ENCODE measurements at regions not wholly inside any gene's neighbourhood (a gene's known extent, or its start where the extent isn't known, plus 50 kb on each side); places are given as distances from the start of the nearest gene placed in this dataset.

- no peak overlapping the region for H3K27ac Mint-ChIP-seq
- H3K36me3 Mint-ChIP-seq, result no peaks in the 10 kb centered on the region
- H3K4me1 Mint-ChIP-seq, result peaks cover 6 to 13% of the 10 kb centered on the region in 2 donors
- H3K4me3 Mint-ChIP-seq, result no peak overlapping the region
- H3K27me3 Mint-ChIP-seq (ENCODE audit: low read depth in 3 of 3), result peaks cover 0 to 2% (median 0%) of the 10 kb centered on the region in 3 donors
- H3K9me3 Mint-ChIP-seq, result peaks cover 0 to 3% (median 0%) of the 10 kb centered on the region in 6 donors
- no peak for DNase-seq
Observed at GRCh38 chr7:136171233-136171632, 194.1 kb upstream of the MTPN start.

- no peak for DNase-seq
Observed at GRCh38 chr7:136168821-136169220, 191.7 kb upstream of the MTPN start.

GRCh38 chr7:136167991-136168390 is 190.8 kb upstream of the MTPN start:
- Mint-ChIP-seq H3K4me3 (no peak overlapping the region), H3K9me3 (peaks cover 0 to 3% (median 0%) of the 10 kb centered on the region in 6 donors), H3K27ac (no peak overlapping the region), H3K36me3 (no peaks in the 10 kb centered on the region), H3K4me1 (no peaks in the 10 kb centered on the region), H3K27me3 (ENCODE audit: low read depth in 3 of 3) (peaks cover 0 to 2% (median 0%) of the 10 kb centered on the region in 3 donors)
- DNase-seq, result no peak

More at GRCh38 chr7:136168821-136169220, 191.7 kb upstream of the MTPN start:
- no peaks in the 10 kb centered on the region for H3K36me3 Mint-ChIP-seq
- peaks cover 0 to 2% (median 0%) of the 10 kb centered on the region in 3 donors for H3K27me3 Mint-ChIP-seq (ENCODE audit: low read depth in 3 of 3)
- H3K27ac Mint-ChIP-seq, result no peak overlapping the region
- no peak overlapping the region for H3K4me3 Mint-ChIP-seq
- peaks cover under 1 to 3% of the 10 kb centered on the region in 2 donors for H3K4me1 Mint-ChIP-seq
- peaks cover 0 to 3% (median 0%) of the 10 kb centered on the region in 6 donors for H3K9me3 Mint-ChIP-seq

DNA sequence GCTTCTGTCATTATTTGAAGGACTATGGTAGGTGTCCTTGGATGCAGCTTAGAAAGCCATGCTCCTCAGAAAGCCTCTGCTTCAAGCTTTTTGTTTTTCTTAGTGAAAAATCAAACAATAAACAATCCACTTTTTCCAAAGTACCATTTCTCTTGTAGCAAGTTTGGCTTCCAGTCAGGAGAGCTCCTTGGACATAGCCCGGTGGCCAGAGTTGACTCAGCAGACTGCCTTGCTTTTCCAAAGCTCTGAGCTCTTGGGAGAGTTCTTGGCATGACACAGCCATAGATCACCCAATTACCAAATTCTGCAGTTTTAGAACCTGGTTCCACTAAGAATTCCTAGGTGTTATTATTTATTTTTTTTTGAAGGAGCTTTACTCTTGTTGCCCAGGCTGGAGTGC is 189.4 kb upstream of the MTPN start:
- Mint-ChIP-seq H3K4me3 (no peak overlapping the region), H3K4me1 (no peaks in the 10 kb centered on the region), H3K9me3 (peaks cover 0 to 3% (median 0%) of the 10 kb centered on the region in 6 donors), H3K27me3 (ENCODE audit: low read depth in 3 of 3) (peaks cover 0 to 5% (median 0%) of the 10 kb centered on the region in 3 donors), H3K36me3 (no peaks in the 10 kb centered on the region), H3K27ac (no peak overlapping the region)
- no peak for DNase-seq

DNA sequence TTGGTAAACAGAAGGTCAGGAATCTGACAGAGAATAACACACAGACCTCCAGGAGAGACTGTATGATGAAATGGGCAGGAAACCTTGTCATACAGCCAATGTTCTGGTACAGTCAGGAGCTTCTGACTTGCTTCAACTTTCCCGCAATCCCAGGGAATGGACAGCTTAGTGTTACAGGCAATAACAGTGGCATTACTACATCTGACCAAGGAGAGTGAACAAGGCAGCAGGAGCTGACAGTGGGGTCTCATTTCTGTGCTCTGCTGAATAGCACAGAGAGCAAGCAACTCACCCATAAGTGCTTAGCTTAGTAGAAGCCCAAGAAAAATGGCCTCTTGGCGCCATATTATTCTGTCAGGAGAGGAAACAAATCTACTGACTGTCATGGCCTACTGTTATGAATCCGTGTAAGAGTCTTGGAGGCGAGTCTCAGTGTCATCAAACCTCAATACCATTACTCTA is 186.2 kb upstream of the MTPN start:
- no peak for DNase-seq
- peaks cover 3 to 4% (median 3%) of the 10 kb centered on the region in 3 donors for H3K36me3 Mint-ChIP-seq
- no peaks in the 10 kb centered on the region for H3K4me1 Mint-ChIP-seq
- peaks cover 0 to 3% (median 0%) of the 10 kb centered on the region in 6 donors for H3K9me3 Mint-ChIP-seq
- peaks cover 0 to 5% (median 0%) of the 10 kb centered on the region in 3 donors for H3K27me3 Mint-ChIP-seq (ENCODE audit: low read depth in 3 of 3)
- no peak overlapping the region for H3K4me3 Mint-ChIP-seq
- H3K27ac Mint-ChIP-seq, result no peak overlapping the region

DNA sequence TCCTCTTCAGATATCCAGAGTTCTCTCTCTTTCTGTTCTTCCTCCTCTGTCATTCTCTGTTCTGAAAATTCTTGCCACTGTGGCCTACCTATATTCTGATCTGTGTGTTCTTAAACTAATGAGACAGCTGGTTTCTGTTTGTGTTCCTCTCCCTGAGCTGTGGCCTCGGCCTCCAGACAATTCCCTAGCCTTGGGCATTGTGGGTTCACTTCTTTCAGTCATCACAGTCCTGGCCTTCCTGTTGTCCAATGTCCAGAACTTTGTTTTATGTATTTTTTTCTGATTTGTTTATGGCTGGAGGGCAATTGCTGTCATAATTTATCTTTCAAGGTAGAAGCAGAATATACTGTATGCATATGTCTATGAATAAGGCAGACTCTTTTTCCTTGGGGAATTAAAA is 173.2 kb upstream of the MTPN start:
- H3K4me3 Mint-ChIP-seq, result no peak overlapping the region
- H3K27me3 Mint-ChIP-seq (ENCODE audit: low read depth in 3 of 3), result peaks cover 0 to 5% (median 2%) of the 10 kb centered on the region in 3 donors
- no peaks in the 10 kb centered on the region for H3K9me3 Mint-ChIP-seq
- no peak for DNase-seq
- peaks cover 0 to 7% (median 6%) of the 10 kb centered on the region in 3 donors for H3K36me3 Mint-ChIP-seq
- H3K4me1 Mint-ChIP-seq, result no peaks in the 10 kb centered on the region
- no peak overlapping the region for H3K27ac Mint-ChIP-seq

DNA sequence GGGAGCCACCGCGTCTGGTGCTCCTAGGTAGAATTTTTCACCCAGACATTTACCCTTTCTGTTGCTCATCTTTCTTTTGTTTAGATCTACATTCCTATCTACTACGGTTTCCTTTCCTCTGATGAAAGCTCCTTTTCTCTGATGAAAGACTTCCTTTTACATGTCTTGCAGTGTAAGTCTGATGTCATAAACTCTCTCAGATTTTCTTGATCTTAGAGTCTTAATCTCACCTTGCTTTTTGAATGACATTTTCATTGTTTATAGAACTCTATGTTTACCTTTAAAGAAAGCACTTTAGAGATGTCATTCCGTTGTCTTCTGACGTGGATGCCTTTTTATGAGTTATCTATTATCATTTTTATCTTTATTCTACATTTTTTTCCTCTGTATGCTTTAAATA is 171.8 kb upstream of the MTPN start:
- Mint-ChIP-seq H3K4me3 (no peak overlapping the region), H3K27me3 (ENCODE audit: low read depth in 3 of 3) (peaks cover 0 to 5% (median 2%) of the 10 kb centered on the region in 3 donors), H3K9me3 (no peaks in the 10 kb centered on the region), H3K4me1 (no peaks in the 10 kb centered on the region), H3K36me3 (peaks cover 0 to 7% (median 6%) of the 10 kb centered on the region in 3 donors), H3K27ac (no peak overlapping the region)
- DNase-seq, result no peak

GRCh38 chr7:136146925-136147324 is 169.8 kb upstream of the MTPN start:
- H3K36me3 Mint-ChIP-seq, result peaks cover 0 to 7% (median 6%) of the 10 kb centered on the region in 3 donors
- H3K9me3 Mint-ChIP-seq, result no peaks in the 10 kb centered on the region
- no peaks in the 10 kb centered on the region for H3K4me1 Mint-ChIP-seq
- DNase-seq, result no peak
- no peak overlapping the region for H3K27ac Mint-ChIP-seq
- no peak overlapping the region for H3K4me3 Mint-ChIP-seq
- peaks cover 0 to 5% (median 2%) of the 10 kb centered on the region in 3 donors for H3K27me3 Mint-ChIP-seq (ENCODE audit: low read depth in 3 of 3)

DNA sequence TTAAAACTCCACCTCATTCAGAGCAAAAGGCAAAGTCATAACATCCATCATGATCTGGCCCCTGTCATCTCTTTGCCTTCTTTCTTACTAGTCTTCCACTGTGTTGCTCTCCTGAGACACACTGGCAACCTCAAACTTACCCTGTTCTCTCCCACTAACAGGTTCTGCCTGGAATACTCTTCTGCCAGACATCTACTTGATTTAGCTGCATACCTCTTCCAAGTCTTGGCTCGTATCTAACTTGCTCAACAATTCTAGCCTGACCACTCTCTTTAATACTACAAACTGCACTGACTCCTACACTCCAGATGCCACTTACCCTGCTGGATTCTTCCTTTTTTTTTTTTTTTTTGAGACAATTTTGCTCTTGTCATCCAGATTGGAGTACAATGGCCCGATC is 167.0 kb upstream of the MTPN start:
- DNase-seq, result no peak
- Mint-ChIP-seq H3K27ac (no peak overlapping the region), H3K27me3 (ENCODE audit: low read depth in 3 of 3) (peaks cover 0 to 3% (median 2%) of the 10 kb centered on the region in 3 donors), H3K36me3 (peaks cover 0 to 4% (median 3%) of the 10 kb centered on the region in 3 donors), H3K4me1 (no peaks in the 10 kb centered on the region), H3K9me3 (no peaks in the 10 kb centered on the region), H3K4me3 (no peak overlapping the region)

GRCh38 chr7:136143271-136143670 is 166.1 kb upstream of the MTPN start:
- Mint-ChIP-seq H3K36me3 (peaks cover 0 to 3% (median 0%) of the 10 kb centered on the region in 3 donors), H3K4me1 (no peaks in the 10 kb centered on the region), H3K4me3 (no peak overlapping the region), H3K9me3 (no peaks in the 10 kb centered on the region), H3K27ac (no peak overlapping the region), H3K27me3 (ENCODE audit: low read depth in 3 of 3) (peaks cover 0 to 3% (median 0%) of the 10 kb centered on the region in 3 donors)
- DNase-seq, result no peak

GRCh38 chr7:136142583-136142982 is 165.4 kb upstream of the MTPN start:
- no peaks in the 10 kb centered on the region for H3K9me3 Mint-ChIP-seq
- DNase-seq, result no peak
- peaks cover 0 to 3% (median 0%) of the 10 kb centered on the region in 3 donors for H3K27me3 Mint-ChIP-seq (ENCODE audit: low read depth in 3 of 3)
- H3K27ac Mint-ChIP-seq, result no peak overlapping the region
- peaks cover 0 to 4% (median 0%) of the 10 kb centered on the region in 3 donors for H3K36me3 Mint-ChIP-seq
- no peaks in the 10 kb centered on the region for H3K4me1 Mint-ChIP-seq
- no peak overlapping the region for H3K4me3 Mint-ChIP-seq

DNA sequence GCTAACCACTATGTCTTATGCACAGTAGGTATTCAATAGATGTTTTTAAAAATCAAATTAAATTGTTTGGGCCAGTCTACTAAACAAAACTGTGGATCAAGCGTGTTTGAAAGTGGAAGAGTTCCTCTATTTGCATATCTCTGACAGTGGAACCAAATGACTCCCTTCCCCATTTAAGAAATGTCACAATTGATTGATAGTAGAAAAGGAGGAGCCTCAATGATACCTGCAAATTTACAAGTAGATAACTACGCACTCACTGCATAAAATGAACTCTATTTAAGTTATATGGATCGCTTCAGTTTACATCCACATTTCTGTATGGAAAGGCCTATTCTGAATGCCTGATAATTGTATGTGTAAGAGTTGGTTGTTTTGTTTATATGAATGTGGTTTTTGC is 163.3 kb upstream of the MTPN start:
- H3K4me1 Mint-ChIP-seq, result no peaks in the 10 kb centered on the region
- peaks cover 0 to 2% (median 0%) of the 10 kb centered on the region in 3 donors for H3K27me3 Mint-ChIP-seq (ENCODE audit: low read depth in 3 of 3)
- no peaks in the 10 kb centered on the region for H3K9me3 Mint-ChIP-seq
- H3K4me3 Mint-ChIP-seq, result no peak overlapping the region
- peaks cover 3 to 4% (median 4%) of the 10 kb centered on the region in 3 donors for H3K36me3 Mint-ChIP-seq
- no peak overlapping the region for H3K27ac Mint-ChIP-seq
- no peak for DNase-seq

DNA sequence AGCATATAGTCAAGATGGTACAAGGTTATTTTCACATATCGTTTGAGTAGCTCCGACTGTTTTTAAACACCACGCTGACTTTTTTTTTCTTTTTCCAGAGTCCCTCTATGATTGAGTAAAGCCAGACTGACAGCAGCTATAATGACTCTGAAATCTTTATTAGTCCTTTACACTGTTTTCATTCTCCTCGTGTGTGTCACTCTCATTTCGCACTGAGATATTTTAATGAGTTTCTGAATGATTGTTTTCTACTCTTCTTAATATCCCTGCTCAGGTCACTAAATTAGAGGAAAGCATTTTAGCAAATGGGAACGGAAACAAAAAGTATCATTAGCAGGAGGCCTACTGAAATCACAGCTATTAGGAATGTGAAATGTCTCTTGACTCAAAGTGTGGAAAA is 162.3 kb upstream of the MTPN start:
- no peaks in the 10 kb centered on the region for H3K4me1 Mint-ChIP-seq
- peaks cover 4 to 8% (median 8%) of the 10 kb centered on the region in 3 donors for H3K36me3 Mint-ChIP-seq
- DNase-seq, result no peak
- H3K9me3 Mint-ChIP-seq, result no peaks in the 10 kb centered on the region
- peaks cover 0 to 2% (median 0%) of the 10 kb centered on the region in 3 donors for H3K27me3 Mint-ChIP-seq (ENCODE audit: low read depth in 3 of 3)
- H3K27ac Mint-ChIP-seq, result no peak overlapping the region
- no peak overlapping the region for H3K4me3 Mint-ChIP-seq

DNA sequence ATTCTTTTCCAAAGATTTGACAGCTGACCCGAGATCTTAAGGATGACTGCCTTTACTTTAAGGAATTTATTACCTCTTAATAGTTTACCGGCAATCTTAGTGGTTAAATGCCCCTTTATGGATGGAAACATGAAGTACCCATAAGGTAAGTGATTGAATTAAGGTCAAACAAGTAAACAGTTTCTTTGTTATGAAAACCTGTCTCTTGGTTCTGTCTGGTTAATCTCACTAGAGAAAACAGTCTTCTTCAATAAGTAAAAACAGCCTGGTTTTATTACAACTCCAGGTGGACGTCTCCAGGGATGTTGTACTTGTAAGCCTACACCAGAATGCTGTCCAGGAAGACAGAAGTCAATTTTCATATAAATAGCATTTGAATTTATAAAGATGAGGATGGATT is 161.8 kb upstream of the MTPN start:
- Mint-ChIP-seq H3K27me3 (ENCODE audit: low read depth in 3 of 3) (peaks cover 0 to 2% (median 0%) of the 10 kb centered on the region in 3 donors), H3K9me3 (no peaks in the 10 kb centered on the region), H3K4me3 (no peak overlapping the region), H3K4me1 (no peaks in the 10 kb centered on the region), H3K36me3 (peaks cover 4 to 8% (median 8%) of the 10 kb centered on the region in 3 donors), H3K27ac (no peak overlapping the region)
- no peak for DNase-seq

DNA sequence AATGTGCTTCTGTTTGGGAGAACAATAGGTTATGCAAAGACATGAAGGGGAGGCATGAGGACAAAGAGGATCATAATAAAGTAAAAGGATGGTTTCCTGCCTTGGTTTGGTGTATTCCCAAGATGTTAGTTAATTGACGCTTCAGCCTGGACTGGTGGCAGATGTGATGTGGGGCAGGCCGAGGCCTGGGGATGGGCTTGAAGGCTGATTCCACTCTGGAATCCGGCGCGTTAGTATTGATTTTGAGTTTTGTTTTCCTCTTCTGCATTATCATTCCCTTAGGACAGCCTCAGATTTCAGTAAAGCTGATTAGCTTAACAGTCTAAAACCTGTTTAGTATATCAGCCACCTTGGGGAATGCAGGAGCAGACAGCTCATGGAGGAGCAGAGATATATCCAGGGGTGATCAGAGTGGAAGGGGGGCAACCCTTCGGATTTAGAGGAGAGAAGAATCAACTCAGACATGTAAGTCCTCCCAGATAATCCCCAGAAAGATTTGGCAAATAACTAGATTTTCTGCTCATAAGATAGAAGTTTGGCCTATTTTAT is 159.8 kb upstream of the MTPN start:
- H3K9me3 Mint-ChIP-seq, result no peaks in the 10 kb centered on the region
- H3K27ac Mint-ChIP-seq, result no peak overlapping the region
- DNase-seq, result no peak
- H3K36me3 Mint-ChIP-seq, result peaks cover 4 to 8% (median 8%) of the 10 kb centered on the region in 3 donors
- H3K4me1 Mint-ChIP-seq, result no peaks in the 10 kb centered on the region
- H3K4me3 Mint-ChIP-seq, result no peak overlapping the region
- peaks cover 0 to 2% (median 0%) of the 10 kb centered on the region in 3 donors for H3K27me3 Mint-ChIP-seq (ENCODE audit: low read depth in 3 of 3)
